ENCODE measurements at regions not wholly inside any gene's neighbourhood (a gene's known extent, or its start where the extent isn't known, plus 50 kb on each side); places are given as distances from the start of the nearest gene placed in this dataset.

- no peak overlapping the region for H3K27ac Mint-ChIP-seq
- H3K9me3 Mint-ChIP-seq = peaks cover 2% of the 10 kb centered on the region
- no peaks in the 10 kb centered on the region for H3K27me3 Mint-ChIP-seq
- no peak overlapping the region for H3K4me3 Mint-ChIP-seq
- no peak for DNase-seq
- H3K4me1 Mint-ChIP-seq = no peaks in the 10 kb centered on the region
- H3K36me3 Mint-ChIP-seq = no peaks in the 10 kb centered on the region
Observed at GRCh38 chr7:136635751-136636150, 232.7 kb upstream of the CHRM2 start.

- Mint-ChIP-seq H3K4me3 (no peak overlapping the region), H3K4me1 (no peaks in the 10 kb centered on the region), H3K36me3 (no peaks in the 10 kb centered on the region), H3K9me3 (peaks cover 1% of the 10 kb centered on the region), H3K27me3 (no peaks in the 10 kb centered on the region), H3K27ac (no peak overlapping the region)
- no peak for DNase-seq
Observed at GRCh38 chr7:136618818-136619217, 249.6 kb upstream of the CHRM2 start.

- Mint-ChIP-seq H3K27ac (no peak overlapping the region), H3K36me3 (no peaks in the 10 kb centered on the region), H3K27me3 (no peaks in the 10 kb centered on the region), H3K4me1 (no peaks in the 10 kb centered on the region), H3K4me3 (no peak overlapping the region), H3K9me3 (peaks cover 4% of the 10 kb centered on the region)
- no peak for DNase-seq
Observed at GRCh38 chr7:136617176-136617575, 251.3 kb upstream of the CHRM2 start.

GRCh38 chr7:136605532-136606329 lies 262.7 kb upstream of the CHRM2 start:
- Mint-ChIP-seq H3K27ac (no peak overlapping the region), H3K4me1 (no peaks in the 10 kb centered on the region), H3K9me3 (no peaks in the 10 kb centered on the region), H3K36me3 (no peaks in the 10 kb centered on the region), H3K27me3 (no peaks in the 10 kb centered on the region), H3K4me3 (no peak overlapping the region)
- DNase-seq = no peak

GRCh38 chr7:136601772-136602171 lies 266.7 kb upstream of the CHRM2 start:
- no peaks in the 10 kb centered on the region for H3K27me3 Mint-ChIP-seq
- no peak overlapping the region for H3K27ac Mint-ChIP-seq
- peaks cover 3% of the 10 kb centered on the region for H3K9me3 Mint-ChIP-seq
- H3K4me3 Mint-ChIP-seq = no peak overlapping the region
- no peak for DNase-seq
- H3K36me3 Mint-ChIP-seq = no peaks in the 10 kb centered on the region
- H3K4me1 Mint-ChIP-seq = no peaks in the 10 kb centered on the region

- Mint-ChIP-seq H3K9me3 (peaks cover 3% of the 10 kb centered on the region), H3K4me1 (no peaks in the 10 kb centered on the region), H3K4me3 (no peak overlapping the region), H3K36me3 (no peaks in the 10 kb centered on the region), H3K27ac (no peak overlapping the region), H3K27me3 (no peaks in the 10 kb centered on the region)
- DNase-seq = no peak
Observed at GRCh38 chr7:136600475-136600874, 268.0 kb upstream of the CHRM2 start.

- H3K27me3 Mint-ChIP-seq = no peaks in the 10 kb centered on the region
Observed at GRCh38 chr7:136594739-136595144, 273.7 kb upstream of the CHRM2 start.

GRCh38 chr7:136588216-136588615 lies 280.2 kb upstream of the CHRM2 start:
- Mint-ChIP-seq H3K4me3 (no peak overlapping the region), H3K9me3 (no peaks in the 10 kb centered on the region), H3K36me3 (no peaks in the 10 kb centered on the region), H3K27me3 (no peaks in the 10 kb centered on the region), H3K27ac (no peak overlapping the region), H3K4me1 (no peaks in the 10 kb centered on the region)
- no peak for DNase-seq

More at GRCh38 chr7:136594739-136595144, 273.7 kb upstream of the CHRM2 start:
- H3K9me3 Mint-ChIP-seq = no peaks in the 10 kb centered on the region
- no peaks in the 10 kb centered on the region for H3K4me1 Mint-ChIP-seq
- H3K4me3 Mint-ChIP-seq = no peak overlapping the region
- no peak for DNase-seq
- H3K27ac Mint-ChIP-seq = no peak overlapping the region
- H3K36me3 Mint-ChIP-seq = no peaks in the 10 kb centered on the region

- H3K9me3 Mint-ChIP-seq = no peaks in the 10 kb centered on the region
- DNase-seq = no peak
- H3K27ac Mint-ChIP-seq = no peak overlapping the region
- no peak overlapping the region for H3K4me3 Mint-ChIP-seq
- no peaks in the 10 kb centered on the region for H3K4me1 Mint-ChIP-seq
- no peaks in the 10 kb centered on the region for H3K36me3 Mint-ChIP-seq
- no peaks in the 10 kb centered on the region for H3K27me3 Mint-ChIP-seq
Observed at GRCh38 chr7:136585954-136586670, 282.3 kb upstream of the CHRM2 start.

- DNase-seq = no peak
- Mint-ChIP-seq H3K4me3 (no peak overlapping the region), H3K27me3 (no peaks in the 10 kb centered on the region), H3K4me1 (no peaks in the 10 kb centered on the region), H3K27ac (no peak overlapping the region), H3K9me3 (peaks cover 13% of the 10 kb centered on the region), H3K36me3 (no peaks in the 10 kb centered on the region)
Observed at GRCh38 chr7:136566491-136566890, 302.0 kb upstream of the CHRM2 start.

GRCh38 chr7:136555933-136556332 lies 312.5 kb upstream of the CHRM2 start:
- Mint-ChIP-seq H3K27me3 (no peaks in the 10 kb centered on the region), H3K27ac (no peak overlapping the region), H3K9me3 (peaks cover 2% of the 10 kb centered on the region), H3K4me1 (no peaks in the 10 kb centered on the region), H3K36me3 (no peaks in the 10 kb centered on the region), H3K4me3 (no peak overlapping the region)
- no peak for DNase-seq

GRCh38 chr7:136551618-136552017 lies 316.8 kb upstream of the CHRM2 start:
- H3K36me3 Mint-ChIP-seq = no peaks in the 10 kb centered on the region
- no peak overlapping the region for H3K4me3 Mint-ChIP-seq
- no peaks in the 10 kb centered on the region for H3K27me3 Mint-ChIP-seq
- DNase-seq = no peak
- H3K27ac Mint-ChIP-seq = no peak overlapping the region
- H3K4me1 Mint-ChIP-seq = no peaks in the 10 kb centered on the region
- no peaks in the 10 kb centered on the region for H3K9me3 Mint-ChIP-seq

GRCh38 chr7:136549756-136550155 lies 318.7 kb upstream of the CHRM2 start:
- Mint-ChIP-seq H3K4me3 (no peak overlapping the region), H3K27ac (no peak overlapping the region), H3K9me3 (no peaks in the 10 kb centered on the region), H3K27me3 (no peaks in the 10 kb centered on the region), H3K36me3 (no peaks in the 10 kb centered on the region), H3K4me1 (no peaks in the 10 kb centered on the region)
- no peak for DNase-seq

GRCh38 chr7:136533732-136534131 lies 334.7 kb upstream of the CHRM2 start:
- no peaks in the 10 kb centered on the region for H3K4me1 Mint-ChIP-seq
- H3K9me3 Mint-ChIP-seq = peaks cover 9% of the 10 kb centered on the region
- no peak overlapping the region for H3K27ac Mint-ChIP-seq
- no peaks in the 10 kb centered on the region for H3K36me3 Mint-ChIP-seq
- no peak overlapping the region for H3K4me3 Mint-ChIP-seq
- no peaks in the 10 kb centered on the region for H3K27me3 Mint-ChIP-seq
- no peak for DNase-seq

GRCh38 chr7:136530831-136531230 lies 337.6 kb upstream of the CHRM2 start:
- H3K27me3 Mint-ChIP-seq = no peaks in the 10 kb centered on the region
- H3K36me3 Mint-ChIP-seq = no peaks in the 10 kb centered on the region
- H3K4me3 Mint-ChIP-seq = no peak overlapping the region
- no peaks in the 10 kb centered on the region for H3K4me1 Mint-ChIP-seq
- no peak for DNase-seq
- H3K27ac Mint-ChIP-seq = no peak overlapping the region
- peaks cover 14% of the 10 kb centered on the region for H3K9me3 Mint-ChIP-seq

GRCh38 chr7:136528329-136528728 lies 340.1 kb upstream of the CHRM2 start:
- Mint-ChIP-seq H3K27ac (no peak overlapping the region), H3K4me3 (no peak overlapping the region), H3K9me3 (peaks cover 9% of the 10 kb centered on the region), H3K27me3 (no peaks in the 10 kb centered on the region), H3K4me1 (no peaks in the 10 kb centered on the region), H3K36me3 (no peaks in the 10 kb centered on the region)
- DNase-seq = no peak

Data from activated naive CD8-positive, alpha-beta T cell treated with anti-CD3 and anti-CD28 coated beads for 36 hours (primary cell).